Fibroblast of pulmonary artery (primary cell): ENCODE measurements at regions not wholly inside any gene's neighbourhood (a gene's known extent, or its start where the extent isn't known, plus 50 kb on each side); places are given as distances from the start of the nearest gene placed in this dataset.
"Not testable (repeated sequence)": the region's sequence is repeated elsewhere in the genome, so short reads cannot be mapped to it uniquely, and the experiment has no call there.

Experiments
- DNase-seq: peaks from one replicate; pipeline ENCODE4 v3.0.0-alpha.2; 2010; ENCODE audit warnings: low read depth
- H3K4me3 ChIP-seq: replicated peaks from 2 replicates; pipeline ENCODE4 v1.5.1; 2011; ENCODE audit warnings: low read depth, mild to moderate bottlenecking, control low read depth, low read length, moderate library complexity
- CTCF ChIP-seq: IDR thresholded peaks from 2 replicates; pipeline ENCODE4 v1.5.1; 2011; ENCODE audit warnings: mild to moderate bottlenecking, control low read depth, low read length, inconsistent platforms; ENCODE audit errors: missing control alignments

DNA sequence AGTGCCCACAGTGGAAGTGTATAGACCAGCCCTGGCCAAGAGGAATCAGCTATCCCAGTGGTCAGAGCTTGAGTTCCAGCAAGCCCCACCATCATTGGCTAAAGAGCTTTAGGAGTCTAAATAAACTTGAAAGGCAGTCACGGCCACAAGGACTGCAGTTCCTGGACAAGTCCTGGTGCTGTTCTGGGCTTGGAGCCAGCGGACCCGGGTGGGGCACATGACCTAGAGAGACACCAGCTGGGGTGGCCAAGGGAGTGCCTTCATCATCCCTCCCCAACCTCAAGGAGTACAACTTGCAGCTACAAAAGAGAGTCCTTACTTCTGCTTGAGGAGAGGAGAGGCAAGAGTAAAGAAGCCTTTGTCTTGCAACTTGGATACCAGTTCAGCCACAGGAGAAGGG lies 439.8 kb upstream of the TMEFF2 start:
- no peak overlapping the region for H3K4me3 ChIP-seq
- no peak for TF ChIP-seq CTCF
- no peak for DNase-seq

DNA sequence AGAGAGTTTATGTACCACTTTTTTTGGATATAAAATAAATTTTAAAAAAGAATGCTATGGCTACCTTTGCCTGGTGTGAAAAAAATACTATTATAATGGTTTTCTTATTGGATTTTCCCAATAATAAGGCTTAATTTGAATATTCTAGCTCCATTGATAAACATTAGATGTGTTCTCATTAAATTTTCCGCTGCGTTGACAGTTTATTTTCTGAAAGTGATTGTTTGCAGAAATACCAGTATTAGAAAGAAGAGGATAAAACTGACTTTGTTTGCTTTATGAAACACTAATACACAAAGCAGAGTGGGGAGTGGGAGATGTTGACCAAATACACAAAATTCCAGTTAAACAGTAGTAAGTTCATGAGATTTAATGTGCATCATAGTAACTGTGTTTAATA lies 433.3 kb upstream of the TMEFF2 start:
- no peak overlapping the region for H3K4me3 ChIP-seq
- TF ChIP-seq CTCF = no peak

DNA sequence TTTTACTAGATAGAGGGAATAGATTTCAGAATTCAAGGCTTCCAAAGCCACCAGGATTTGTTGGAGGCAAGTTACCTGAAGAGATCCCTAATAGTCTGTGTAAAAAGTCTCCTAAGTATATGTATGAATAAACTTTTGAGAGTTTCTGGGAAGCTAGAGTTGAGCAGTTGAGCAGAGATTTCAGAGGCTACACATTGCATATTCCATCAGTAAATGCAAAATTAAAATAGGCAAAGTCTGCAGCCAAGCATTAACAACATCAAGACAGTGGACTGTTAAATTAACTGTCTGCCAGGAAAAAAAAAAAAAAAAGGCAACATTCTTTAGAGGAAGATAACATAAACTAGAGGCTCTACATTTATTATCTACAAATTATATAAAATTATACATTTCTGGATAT lies 420.4 kb upstream of the TMEFF2 start:
- no peak for TF ChIP-seq CTCF
- no peak overlapping the region for H3K4me3 ChIP-seq
- no peak for DNase-seq

More for the DNA sequence above, 433.3 kb upstream of the TMEFF2 start:
- DNase-seq = no peak

- DNase-seq = no peak
- H3K4me3 ChIP-seq = no peak overlapping the region
- no peak for TF ChIP-seq CTCF
Observed at GRCh38 chr2:192604295-192604694, 409.6 kb upstream of the TMEFF2 start.

DNA sequence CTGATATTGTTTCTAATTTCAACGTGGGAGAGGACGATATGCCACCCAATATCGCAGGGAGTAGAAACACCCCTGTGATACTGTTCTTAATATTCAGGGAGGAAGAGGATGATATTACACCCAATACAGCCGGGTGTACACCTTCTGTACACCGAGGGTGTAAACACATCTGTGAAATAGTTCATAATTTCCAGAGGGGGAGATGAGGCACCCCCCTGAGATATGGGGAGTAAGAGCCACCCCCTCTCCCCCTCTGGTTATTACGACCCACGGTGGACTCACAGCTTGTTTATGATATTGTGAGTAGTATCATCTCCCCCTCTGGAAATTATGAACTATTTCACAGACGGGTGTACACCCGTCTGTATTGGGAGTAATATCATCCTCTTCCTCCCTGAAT lies 403.9 kb upstream of the TMEFF2 start:
- H3K4me3 ChIP-seq, DNase-seq: not testable (repeated sequence)

- no peak for TF ChIP-seq CTCF
- H3K4me3 ChIP-seq = no peak overlapping the region
- peak; percentile 0 for DNase-seq
Observed at GRCh38 chr2:192593561-192593960, 398.8 kb upstream of the TMEFF2 start.

DNA sequence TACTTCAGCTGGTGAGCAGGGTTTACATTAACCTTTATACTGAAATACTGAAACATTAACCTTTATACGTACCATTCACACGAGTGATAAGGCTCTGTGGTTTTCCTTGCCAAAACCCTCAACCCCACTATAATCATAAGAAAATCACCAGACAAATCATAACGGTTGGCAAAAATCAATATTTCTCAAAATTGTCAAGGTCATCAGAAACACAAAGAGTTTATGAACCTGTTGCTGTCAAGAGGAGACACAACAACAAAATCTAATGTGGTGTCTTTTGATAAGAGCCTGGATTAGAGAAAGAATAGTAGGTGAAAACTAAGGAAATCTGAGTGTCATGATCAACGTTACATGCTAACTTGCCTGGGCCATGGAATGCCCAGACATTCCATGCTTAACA lies 396.9 kb upstream of the TMEFF2 start:
- H3K4me3 ChIP-seq = no peak overlapping the region
- no peak for TF ChIP-seq CTCF
- DNase-seq = no peak

DNA sequence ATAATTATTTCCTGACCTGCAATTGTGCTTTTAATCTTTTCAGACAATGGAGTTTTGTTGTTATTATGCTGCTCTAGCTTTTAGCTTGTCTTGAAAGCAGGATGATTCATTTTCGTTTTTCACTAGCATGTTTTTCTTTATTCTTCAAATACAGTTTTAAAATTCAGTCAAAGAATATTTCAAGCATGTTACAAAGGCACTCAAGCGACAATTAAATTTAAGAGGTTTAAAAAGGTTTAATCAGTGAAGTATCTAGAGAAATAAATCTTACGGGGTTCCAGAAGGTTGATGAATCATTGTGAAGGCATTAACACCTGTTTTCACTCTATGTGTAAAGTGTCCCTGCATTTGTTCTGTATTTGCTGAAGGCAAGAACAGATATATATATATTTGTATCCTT lies 390.7 kb upstream of the TMEFF2 start:
- TF ChIP-seq CTCF = no peak
- DNase-seq = no peak

More for the DNA sequence above, 390.7 kb upstream of the TMEFF2 start:
- H3K4me3 ChIP-seq = no peak overlapping the region
